HCT116 (cell line): ENCODE measurements at regions not wholly inside any gene's neighbourhood (a gene's known extent, or its start where the extent isn't known, plus 50 kb on each side); places are given as distances from the start of the nearest gene placed in this dataset.

Source experiments
- ATAC-seq: fragments of 200-7000 bp; cut with Tn5 transposase; 2 replicates; pipeline ENCODE4 v1.9.1; 2020; ENCODE audit warnings: mild to moderate bottlenecking, moderate library complexity
- BruUV-seq: library from RNA; stranded (reverse); fragments of 400-500 nt; replicated peaks from 2 replicates; lab custom pipeline; 2021; lab: Mats Ljungman, UMichigan
- CTCF ChIA-PET: fragments of 300-600 bp; sonication (Branson Sonifier 250); formaldehyde crosslinking; loops from one replicate; lab custom pipeline; 2021; ENCODE audit warnings: antibody characterized with exemption; lab: Charles Lee
- POLR2A ChIA-PET: fragments of 300-600, 350-600 bp; sonication (Branson Sonifier 250); formaldehyde crosslinking; loops from one replicate; lab custom pipeline; 2021; ENCODE audit warnings: antibody characterized with exemption; lab: Charles Lee
- RAD21 ChIA-PET, 2 experiments: fragments of 300-600 bp; sonication (Branson Sonifier 250); formaldehyde crosslinking; loops; one replicate each; lab custom pipeline; 2023; ENCODE audit warnings: low total read pairs in 2 of 2; ENCODE audit not compliant: uncharacterized antibody in 2 of 2, unreplicated experiment in 2 of 2, low non-redundant PET in 1 of 2; lab: Charles Lee
- DNase-seq: peaks from one replicate; pipeline ENCODE4 v3.0.0-alpha.2; 2010; ENCODE audit warnings: low read depth, low spot score
- H2AFZ ChIP-seq: fragments of 200-600 bp; shearing (Covaris generic), sonication (generic); 2 replicates; pipeline ENCODE4 v1.6.1; 2017; ENCODE audit warnings: low read depth, mixed run types, mixed read lengths, antibody characterized with exemption, low read length; ENCODE audit not compliant: poor library complexity, severe bottlenecking
- H3K27ac ChIP-seq: 2 replicates; pipeline ENCODE4 v1.5.1; 2012; ENCODE audit warnings: low read depth, low read length
- H3K27me3 ChIP-seq: fragments of 200-600 bp; sonication (generic); 2 replicates; pipeline ENCODE4 v1.6.1; 2016; ENCODE audit warnings: mixed run types, low read length, mixed read lengths; ENCODE audit not compliant: insufficient read depth
- H3K36me3 ChIP-seq, 2 experiments: fragments of 200-500 bp in 1 of 2; fragments of 200-600 bp in 1 of 2; sonication (Bioruptor generic) in 1 of 2; sonication (generic) in 1 of 2; 2 replicates each; pipeline versions ENCODE4 v1.5.1 to v1.6.1; 2014 to 2016; ENCODE audit warnings: low read length in 2 of 2, inconsistent platforms in 1 of 2, mixed read lengths in 1 of 2, mixed run types in 1 of 2; ENCODE audit not compliant: insufficient read depth in 2 of 2, control insufficient read depth in 1 of 2
- H3K4me1 ChIP-seq, 2 experiments: fragments of 200-600 bp in 1 of 2; sonication (generic) in 1 of 2; 2 replicates each; pipeline versions ENCODE4 v1.5.1 to v1.6.1; 2012 to 2017; ENCODE audit warnings: low read length in 2 of 2, inconsistent platforms in 1 of 2, mild to moderate bottlenecking in 1 of 2, mixed read lengths in 1 of 2, mixed run types in 1 of 2, moderate library complexity in 1 of 2; ENCODE audit not compliant: insufficient read depth in 2 of 2, control insufficient read depth in 1 of 2
- H3K4me2 ChIP-seq: fragments of 200-600 bp; sonication (generic); 2 replicates; pipeline ENCODE4 v1.6.1; 2017; ENCODE audit warnings: mixed run types, low read length, mixed read lengths
- H3K4me3 ChIP-seq, 2 experiments: fragments of 200-600 bp in 1 of 2; sonication (generic) in 1 of 2; replicated peaks in 1 of 2; 2 replicates each; pipeline ENCODE4 v1.5.1; 2011 to 2016; ENCODE audit warnings: low read length in 2 of 2, control low read depth in 1 of 2, low read depth in 1 of 2, mild to moderate bottlenecking in 1 of 2, mixed read lengths in 1 of 2, mixed run types in 1 of 2
- H3K79me2 ChIP-seq: fragments of 200-600 bp; sonication (generic); 2 replicates; pipeline ENCODE4 v1.6.1; 2017; ENCODE audit warnings: mild to moderate bottlenecking, mixed run types, low read length, moderate library complexity, mixed read lengths; ENCODE audit not compliant: insufficient read depth
- H3K9ac ChIP-seq: fragments of 200-600 bp; sonication (generic); 2 replicates; pipeline ENCODE4 v1.6.1; 2016; ENCODE audit warnings: low read length, mixed read lengths
- H3K9me2 ChIP-seq: fragments of 200-600 bp; sonication (generic), shearing (Covaris generic); 2 replicates; pipeline ENCODE4 v1.6.1; 2017; ENCODE audit warnings: mixed run types, mild to moderate bottlenecking, moderate library complexity; ENCODE audit not compliant: insufficient read depth
- H3K9me3 ChIP-seq, 2 experiments: fragments of 200-500 bp in 1 of 2; fragments of 200-600 bp in 1 of 2; sonication (Bioruptor generic) in 1 of 2; sonication (generic) in 1 of 2; 2 replicates each; pipeline ENCODE4 v1.6.1; 2014 to 2017; ENCODE audit warnings: low read length in 2 of 2, mixed read lengths in 2 of 2, inconsistent platforms in 1 of 2, low read depth in 1 of 2, mild to moderate bottlenecking in 1 of 2, mixed run types in 1 of 2, moderate library complexity in 1 of 2; ENCODE audit not compliant: control insufficient read depth in 1 of 2, insufficient read depth in 1 of 2
- H4K20me1 ChIP-seq: fragments of 200-600 bp; sonication (generic), shearing (Covaris generic); 2 replicates; pipeline ENCODE4 v1.6.1; 2017; ENCODE audit warnings: mixed run types, mild to moderate bottlenecking, moderate library complexity; ENCODE audit not compliant: insufficient read depth
- ATF3 ChIP-seq: IDR thresholded peaks from 2 replicates; pipeline ENCODE4 v1.6.1; 2012
- CBX3 ChIP-seq: IDR thresholded peaks from 2 replicates; pipeline ENCODE4 v1.6.1; 2012; ENCODE audit warnings: low read depth
- CEBPB ChIP-seq: IDR thresholded peaks from 2 replicates; pipeline ENCODE4 v1.6.1; 2012; ENCODE audit warnings: low read depth
- EGR1 ChIP-seq: IDR thresholded peaks from 2 replicates; pipeline ENCODE4 v1.6.1; 2012; ENCODE audit warnings: low read depth
- EZH2 ChIP-seq: fragments of 200-600 bp; sonication (generic); IDR thresholded peaks from 2 replicates; pipeline ENCODE4 v1.6.1; 2017; ENCODE audit warnings: antibody characterized with exemption, mixed run types
- EZH2phosphoT487 ChIP-seq: fragments of 200-600 bp; IDR thresholded peaks from 2 replicates; pipeline ENCODE4 v1.6.1; 2018; ENCODE audit warnings: antibody characterized with exemption, borderline replicate concordance
- FOSL1 ChIP-seq: IDR thresholded peaks from 2 replicates; pipeline ENCODE4 v1.6.1; 2012; ENCODE audit warnings: low read depth
- JUND ChIP-seq: IDR thresholded peaks from 2 replicates; pipeline ENCODE4 v1.6.1; 2012
- MAX ChIP-seq: IDR thresholded peaks from 2 replicates; pipeline ENCODE4 v1.6.1; 2012
- POLR2A ChIP-seq: IDR thresholded peaks from 2 replicates; pipeline ENCODE4 v1.7.0; 2011; ENCODE audit warnings: borderline replicate concordance; ENCODE audit not compliant: insufficient read depth, insufficient read length; ENCODE audit errors: extremely low read depth
- POLR2AphosphoS5 ChIP-seq: IDR thresholded peaks from 2 replicates; pipeline ENCODE4 v1.6.1; 2011; ENCODE audit warnings: mild to moderate bottlenecking, low read depth, low read length, moderate library complexity
- RAD21 ChIP-seq: IDR thresholded peaks from 2 replicates; pipeline ENCODE4 v1.6.1; 2012; ENCODE audit warnings: low read depth, mild to moderate bottlenecking
- REST ChIP-seq: IDR thresholded peaks from 2 replicates; pipeline ENCODE4 v1.6.1; 2012; ENCODE audit warnings: low read depth
- SIN3A ChIP-seq: IDR thresholded peaks from 2 replicates; pipeline ENCODE4 v1.6.1; 2012; ENCODE audit warnings: low read depth
- SRF ChIP-seq: IDR thresholded peaks from 2 replicates; pipeline ENCODE4 v1.6.1; 2012; ENCODE audit warnings: low read depth
- TCF7L2 ChIP-seq: IDR thresholded peaks from 2 replicates; pipeline ENCODE4 v1.7.0; 2011; ENCODE audit warnings: borderline replicate concordance, inconsistent platforms; ENCODE audit not compliant: insufficient read depth, insufficient read length; ENCODE audit errors: extremely low read depth
- YY1 ChIP-seq: IDR thresholded peaks from 2 replicates; pipeline ENCODE4 v1.6.1; 2011; ENCODE audit warnings: low read length, low read depth, moderate library complexity, mild to moderate bottlenecking; ENCODE audit not compliant: insufficient replicate concordance; ENCODE audit errors: extremely low read depth
- ZFX ChIP-seq: fragments of 450-650 bp; IDR thresholded peaks from 2 replicates; pipeline ENCODE4 v1.6.1; 2017
- ZNF274 ChIP-seq: fragments of 200-500 bp; sonication (Bioruptor generic); IDR thresholded peaks from 2 replicates; pipeline ENCODE4 v1.6.1; 2014; ENCODE audit warnings: mild to moderate bottlenecking, low read depth, low read length, inconsistent platforms
- intact Hi-C: fragments of 100-400 bp; cut with micrococcal nuclease; formaldehyde crosslinking; loops from 2 replicates; pipeline ENCODE4 v1.10.0; 2022
- TF ChIP-seq, protein P1 (sequence below): IDR thresholded peaks from 2 replicates; pipeline ENCODE4 v1.6.1; 2011; ENCODE audit warnings: mild to moderate bottlenecking, low read length, moderate library complexity; ENCODE audit not compliant: insufficient replicate concordance; ENCODE audit errors: extremely low read depth

- no peak overlapping the region for H3K9ac ChIP-seq
- H3K9me3 ChIP-seq = no peaks in the 10 kb centered on the region
- H3K27me3 ChIP-seq = no peaks in the 10 kb centered on the region
- BruUV-seq = no TSS peak
- H3K79me2 ChIP-seq = no peaks in the 10 kb centered on the region
- H2AFZ ChIP-seq = no peak overlapping the region
- no peak for TF ChIP-seq RAD21
- no peak for TF ChIP-seq TCF7L2
- TF ChIP-seq SIN3A = no peak
- no peak for TF ChIP-seq EZH2phosphoT487
- no peak for TF ChIP-seq POLR2A
- no peak for TF ChIP-seq ZFX
- no peak for TF ChIP-seq EZH2
- TF ChIP-seq MAX = no peak
- TF ChIP-seq REST = no peak
- TF ChIP-seq, protein P1, sequence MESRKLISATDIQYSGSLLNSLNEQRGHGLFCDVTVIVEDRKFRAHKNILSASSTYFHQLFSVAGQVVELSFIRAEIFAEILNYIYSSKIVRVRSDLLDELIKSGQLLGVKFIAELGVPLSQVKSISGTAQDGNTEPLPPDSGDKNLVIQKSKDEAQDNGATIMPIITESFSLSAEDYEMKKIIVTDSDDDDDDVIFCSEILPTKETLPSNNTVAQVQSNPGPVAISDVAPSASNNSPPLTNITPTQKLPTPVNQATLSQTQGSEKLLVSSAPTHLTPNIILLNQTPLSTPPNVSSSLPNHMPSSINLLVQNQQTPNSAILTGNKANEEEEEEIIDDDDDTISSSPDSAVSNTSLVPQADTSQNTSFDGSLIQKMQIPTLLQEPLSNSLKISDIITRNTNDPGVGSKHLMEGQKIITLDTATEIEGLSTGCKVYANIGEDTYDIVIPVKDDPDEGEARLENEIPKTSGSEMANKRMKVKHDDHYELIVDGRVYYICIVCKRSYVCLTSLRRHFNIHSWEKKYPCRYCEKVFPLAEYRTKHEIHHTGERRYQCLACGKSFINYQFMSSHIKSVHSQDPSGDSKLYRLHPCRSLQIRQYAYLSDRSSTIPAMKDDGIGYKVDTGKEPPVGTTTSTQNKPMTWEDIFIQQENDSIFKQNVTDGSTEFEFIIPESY = no peak
- no peak for TF ChIP-seq JUND
- TF ChIP-seq SRF = no peak
- no peak for TF ChIP-seq CBX3
- no peak for TF ChIP-seq CEBPB
- TF ChIP-seq ATF3 = no peak
- TF ChIP-seq YY1 = no peak
- TF ChIP-seq EGR1 = no peak
- TF ChIP-seq ZNF274 = no peak
- TF ChIP-seq POLR2AphosphoS5 = no peak
- TF ChIP-seq FOSL1 = no peak
- no peak for DNase-seq
- H3K4me1 ChIP-seq = no peaks in the 10 kb centered on the region
- ChIA-PET POLR2A (no interaction called here), CTCF (no interaction called here), RAD21 (no interaction called here)
- no peak for ATAC-seq
- no peaks in the 10 kb centered on the region for H3K9me2 ChIP-seq
- H3K4me2 ChIP-seq = no peak overlapping the region
- intact Hi-C loops = no loop called here
- H4K20me1 ChIP-seq = no peaks in the 10 kb centered on the region
- no peak overlapping the region for H3K27ac ChIP-seq
- H3K36me3 ChIP-seq = no peaks in the 10 kb centered on the region
- H3K4me3 ChIP-seq = no peak overlapping the region
Measured at GRCh38 chr14:37997017-37997416, 210.7 kb upstream of the SSTR1 start.
